Left lobe of liver (tissue), 2 donors: ENCODE measurements at regions not wholly inside any gene's neighbourhood (a gene's known extent, or its start where the extent isn't known, plus 50 kb on each side); places are given as distances from the start of the nearest gene placed in this dataset.
A peak's percentile ranks its signal among the peaks of the same experiment; 100 is the strongest.

Experiments
- ATAC-seq: fragments of 200-7000 bp; cut with Tn5 transposase; one replicate; pipeline ENCODE4 v1.9.1; 2020; ENCODE audit warnings: mild to moderate bottlenecking, moderate library complexity
- DNase-seq: peaks from one replicate; pipeline ENCODE4 v3.0.0-alpha.2; 2020; ENCODE audit warnings: low spot score
- donor health status: DM: no; HTN: no; CAD: no; lungs with moderate emphysema.
- donor health status: DM: no; HTN: yes; CAD: no.

DNA sequence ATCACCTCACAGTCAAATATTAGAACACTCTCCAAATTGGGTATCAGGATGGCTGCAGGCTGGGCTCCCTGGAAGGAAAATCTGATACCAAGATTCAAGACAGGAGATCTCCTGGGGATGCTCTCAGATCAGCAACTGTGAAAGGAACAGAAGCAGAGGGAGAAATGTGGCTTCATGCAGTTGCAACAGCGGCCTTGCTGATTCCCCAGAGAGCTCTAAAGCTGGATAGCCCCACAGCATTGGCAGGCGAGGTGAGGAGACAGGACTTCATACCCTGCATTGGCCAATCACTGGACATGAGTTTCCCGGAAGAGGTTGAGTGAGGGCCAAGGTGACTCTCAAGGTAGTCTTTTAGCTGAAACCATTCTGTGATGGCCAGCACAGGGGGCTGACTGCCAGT, 190.6 kb downstream of the PTPN20 start:
- DNase-seq = no peak
- ATAC-seq = no peak

DNA sequence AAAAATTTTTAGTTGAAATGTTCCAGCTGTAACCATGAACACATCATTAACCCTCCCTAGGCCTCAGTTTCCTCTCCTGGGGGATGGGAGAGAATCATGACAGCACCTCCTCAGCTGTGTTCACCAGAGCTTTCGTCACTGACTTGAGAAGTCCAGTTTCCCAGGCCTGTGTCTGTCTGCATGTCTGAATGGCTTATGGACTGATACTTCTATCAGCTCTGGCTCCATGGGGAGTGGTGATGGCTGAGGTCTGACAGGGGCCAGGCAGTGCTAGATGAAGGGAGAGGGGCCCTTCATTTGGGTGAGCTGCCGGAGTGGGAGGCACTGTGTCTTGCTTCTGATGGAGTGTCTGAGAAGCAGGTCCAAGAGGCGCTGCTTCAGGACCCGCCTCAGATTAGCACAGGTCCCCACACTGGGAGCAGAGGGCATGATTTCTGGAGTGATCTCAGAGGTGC, 192.9 kb downstream of the PTPN20 start:
- no peak for DNase-seq
- no peak for ATAC-seq

- DNase-seq (no peak), ATAC-seq (peak; percentile 50)
Observed at GRCh38 chr10:47104786-47105385, 193.7 kb downstream of the PTPN20 start.

- no peak for ATAC-seq
Observed at GRCh38 chr10:47107007-47107747, 192.8 kb upstream of the GDF10 start.

GRCh38 chr10:47109906-47110305, 190.1 kb upstream of the GDF10 start:
- no peak for ATAC-seq
- no peak for DNase-seq

More at GRCh38 chr10:47107007-47107747, 192.8 kb upstream of the GDF10 start:
- DNase-seq = no peak

DNA sequence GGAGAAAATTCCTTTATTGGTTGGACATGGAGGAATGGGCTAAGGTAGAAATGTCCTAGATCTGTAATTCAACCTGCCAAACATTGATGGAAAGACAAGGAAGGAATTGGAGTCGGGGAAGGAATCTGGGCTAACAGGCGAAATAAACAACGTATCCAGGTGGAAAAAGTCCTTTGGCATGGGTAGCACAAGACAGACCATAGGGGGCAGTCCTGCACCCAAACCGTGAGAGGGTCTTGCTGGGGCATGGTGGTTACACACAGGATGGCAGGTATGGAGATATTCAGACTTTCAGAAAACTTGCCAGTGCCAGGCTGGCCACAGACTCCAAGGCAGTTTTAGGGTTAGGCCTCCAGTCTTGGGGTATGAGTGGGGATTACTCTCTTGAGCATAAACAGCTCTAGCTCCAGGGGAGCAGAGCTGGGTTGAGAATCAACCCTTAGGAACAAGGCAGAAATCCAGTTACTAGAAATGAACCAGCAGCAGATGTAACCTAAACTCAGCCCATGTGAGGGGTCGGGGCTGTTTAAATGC, 188.6 kb upstream of the GDF10 start:
- DNase-seq (no peak), ATAC-seq (no peak)

DNA sequence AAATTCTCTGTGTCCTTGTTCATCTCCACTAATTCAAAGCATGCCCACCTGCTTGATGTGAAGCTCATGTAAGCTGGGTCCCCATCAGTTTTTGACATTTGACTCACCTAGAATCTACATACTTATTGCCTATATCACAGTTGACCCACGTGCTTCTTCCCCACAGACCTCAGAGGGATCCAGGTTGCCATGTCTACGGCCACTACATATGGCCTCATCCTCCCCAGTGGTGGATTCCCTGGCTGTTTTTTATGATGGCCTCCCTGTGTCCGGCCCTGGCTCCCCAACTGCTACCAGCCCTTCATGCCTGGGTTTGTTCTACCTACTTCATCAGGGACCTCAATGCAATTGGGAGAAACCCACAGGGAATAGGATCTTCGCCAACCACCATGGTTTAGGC, 187.4 kb upstream of the GDF10 start:
- ATAC-seq = no peak
- no peak for DNase-seq

GRCh38 chr10:47113907-47114500, 186.0 kb upstream of the GDF10 start:
- ATAC-seq (no peak), DNase-seq (no peak)

DNA sequence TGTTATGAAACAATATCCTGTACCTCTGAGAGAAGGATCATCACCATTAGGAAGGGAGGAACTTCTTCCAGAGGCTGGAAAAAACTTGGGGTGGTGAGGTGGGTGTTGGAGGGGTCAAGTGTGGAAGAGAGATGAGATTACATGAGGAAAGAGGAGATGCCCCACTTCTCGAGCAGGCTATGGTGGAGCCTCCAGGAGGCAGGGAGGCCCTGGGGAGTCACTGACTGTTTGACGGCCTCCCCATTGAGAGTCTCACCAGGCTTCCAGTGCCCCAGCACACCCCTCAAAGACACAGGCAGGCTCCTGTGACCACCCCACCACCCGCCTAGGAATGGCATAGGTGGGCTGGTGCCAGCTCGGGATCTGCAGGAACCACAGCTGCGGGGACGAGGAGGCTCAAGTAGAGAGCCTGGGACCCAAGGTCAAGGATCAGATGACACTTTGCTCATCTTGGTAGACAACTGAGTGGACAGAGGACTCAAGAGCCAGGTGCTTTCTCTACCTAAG, 185.3 kb upstream of the GDF10 start:
- ATAC-seq = no peak

GRCh38 chr10:47115322-47115721, 184.7 kb upstream of the GDF10 start:
- DNase-seq = no peak
- no peak for ATAC-seq

More for the DNA sequence above, 185.3 kb upstream of the GDF10 start:
- DNase-seq = no peak

GRCh38 chr10:47116445-47116844, 183.6 kb upstream of the GDF10 start:
- ATAC-seq (no peak), DNase-seq (peak; percentile 14)

DNA sequence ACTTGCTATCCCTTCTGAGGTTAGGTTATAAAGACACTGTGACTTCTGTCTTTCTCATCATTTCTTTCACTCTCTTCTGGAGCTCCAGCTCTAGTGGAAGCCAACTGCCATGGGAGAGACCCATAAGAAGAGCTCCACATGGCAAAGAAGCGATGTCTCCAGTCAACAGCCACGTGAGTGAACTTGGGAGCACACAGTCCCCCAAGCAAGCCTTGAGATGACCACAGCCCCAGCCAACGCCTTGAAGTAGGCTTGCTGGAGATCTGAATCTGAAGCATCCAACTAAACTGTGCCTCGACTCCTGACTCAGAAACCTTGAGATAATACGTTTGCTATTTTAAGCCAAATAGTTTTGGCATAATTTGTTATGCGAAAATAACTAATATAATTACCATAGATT, 181.7 kb upstream of the GDF10 start:
- ATAC-seq (no peak), DNase-seq (no peak)

DNA sequence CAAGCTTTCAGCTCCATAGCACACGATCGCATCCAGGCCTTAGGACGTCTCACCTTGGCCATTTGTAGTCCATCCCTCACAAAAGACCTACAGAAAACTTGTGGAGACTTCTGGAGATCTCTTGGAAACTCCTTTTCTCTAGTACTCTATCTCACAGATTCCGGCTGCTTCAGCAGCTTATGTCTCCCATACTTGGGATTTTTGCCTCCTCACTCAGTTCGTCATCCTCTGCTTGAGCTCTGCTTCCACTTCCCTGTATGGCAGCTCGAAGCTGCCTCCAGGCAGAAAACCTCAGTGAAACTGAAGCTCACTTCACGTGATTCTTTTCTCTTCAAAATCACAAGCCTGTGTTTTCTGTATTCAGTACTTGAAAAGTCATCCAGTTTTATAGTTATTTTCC, 178.7 kb upstream of the GDF10 start:
- no peak for DNase-seq
- no peak for ATAC-seq

- peak; percentile 29 for DNase-seq
- no peak for ATAC-seq
Observed at GRCh38 chr10:47123716-47124288, 176.2 kb upstream of the GDF10 start.

DNA sequence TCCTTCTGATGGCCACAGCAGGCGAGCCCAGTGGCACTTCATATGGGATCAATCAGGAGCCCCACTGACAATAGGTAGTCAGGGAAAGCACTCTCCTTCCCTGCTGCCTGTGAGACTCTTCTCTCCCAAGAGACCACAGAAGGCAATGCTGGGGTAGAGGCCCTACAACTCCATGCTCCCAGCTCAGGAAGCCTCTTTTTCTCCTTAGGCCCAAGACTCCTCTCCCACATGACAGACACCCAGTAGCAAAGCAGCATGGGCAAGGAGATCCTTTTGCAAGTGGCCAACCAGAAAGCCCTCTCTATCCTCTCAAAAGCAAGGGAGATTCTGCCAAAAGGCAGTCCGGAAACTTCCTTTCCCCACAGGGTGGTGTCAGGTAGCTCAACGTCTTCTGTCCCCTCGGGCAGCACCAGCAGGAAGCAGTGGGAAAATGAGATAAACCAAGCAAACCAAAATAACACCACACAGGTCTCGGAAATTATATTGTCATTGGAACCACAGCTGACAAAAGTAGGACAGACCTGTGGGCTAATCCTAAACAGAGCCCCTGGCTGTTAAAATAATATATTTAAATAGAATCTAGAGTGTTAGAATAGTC, 172.7 kb upstream of the GDF10 start:
- ATAC-seq = no peak
- no peak for DNase-seq

GRCh38 chr10:47130491-47130890, 169.5 kb upstream of the GDF10 start:
- ATAC-seq (no peak), DNase-seq (no peak)

DNA sequence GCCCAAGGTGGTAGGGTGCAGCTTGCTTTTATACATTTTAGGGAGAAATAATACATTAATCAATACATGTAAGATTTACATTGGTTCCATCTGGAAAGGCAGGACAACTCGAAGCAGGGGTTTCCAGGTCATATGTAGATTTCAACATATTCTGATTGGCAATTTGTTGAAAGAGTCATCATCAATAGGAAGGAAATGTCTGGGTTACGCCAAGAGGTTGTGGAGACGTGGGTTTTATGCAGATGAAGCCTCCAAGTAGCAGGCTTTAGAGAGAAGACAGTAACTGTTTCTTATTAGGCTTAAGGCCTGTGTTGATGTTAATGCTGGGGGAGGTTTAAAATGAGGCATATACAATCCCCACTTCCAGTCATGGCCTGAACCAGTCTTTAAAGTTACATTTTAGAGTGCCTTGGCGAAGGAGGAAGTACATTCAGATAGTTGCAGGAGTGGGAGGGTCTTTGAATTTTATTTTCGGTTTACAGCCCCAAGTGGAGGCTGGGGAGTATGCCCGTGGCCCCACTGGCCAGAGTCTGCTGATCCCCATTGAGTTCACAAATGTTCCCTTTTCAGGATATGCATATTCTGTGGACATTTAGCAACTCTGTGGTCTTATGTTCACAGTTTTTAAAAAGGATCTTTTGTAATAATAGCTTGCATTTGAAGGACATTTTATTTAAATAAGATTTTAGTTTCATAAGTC, 166.0 kb upstream of the GDF10 start:
- no peak for ATAC-seq

DNA sequence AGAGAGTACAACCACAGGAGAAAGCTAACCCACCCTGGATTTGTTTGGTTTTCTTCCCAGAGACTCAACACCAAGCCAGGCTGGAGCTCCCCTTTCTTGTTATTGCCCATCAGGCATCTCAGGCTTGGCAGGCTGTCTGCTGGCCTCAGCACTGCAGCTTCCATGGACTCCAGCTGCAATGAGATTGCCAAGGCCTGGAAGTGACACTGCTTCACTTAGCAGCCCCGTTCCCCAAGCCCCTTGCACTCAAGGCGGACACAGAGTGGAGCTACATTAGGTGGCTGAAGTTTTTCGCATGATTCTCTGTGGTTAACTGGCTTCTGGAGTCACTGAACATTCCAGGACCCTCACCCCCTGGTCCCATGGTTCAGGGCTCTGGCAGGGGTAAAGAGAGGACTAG, 163.1 kb upstream of the GDF10 start:
- ATAC-seq (no peak), DNase-seq (no peak)

More for the DNA sequence above, 166.0 kb upstream of the GDF10 start:
- no peak for DNase-seq

DNA sequence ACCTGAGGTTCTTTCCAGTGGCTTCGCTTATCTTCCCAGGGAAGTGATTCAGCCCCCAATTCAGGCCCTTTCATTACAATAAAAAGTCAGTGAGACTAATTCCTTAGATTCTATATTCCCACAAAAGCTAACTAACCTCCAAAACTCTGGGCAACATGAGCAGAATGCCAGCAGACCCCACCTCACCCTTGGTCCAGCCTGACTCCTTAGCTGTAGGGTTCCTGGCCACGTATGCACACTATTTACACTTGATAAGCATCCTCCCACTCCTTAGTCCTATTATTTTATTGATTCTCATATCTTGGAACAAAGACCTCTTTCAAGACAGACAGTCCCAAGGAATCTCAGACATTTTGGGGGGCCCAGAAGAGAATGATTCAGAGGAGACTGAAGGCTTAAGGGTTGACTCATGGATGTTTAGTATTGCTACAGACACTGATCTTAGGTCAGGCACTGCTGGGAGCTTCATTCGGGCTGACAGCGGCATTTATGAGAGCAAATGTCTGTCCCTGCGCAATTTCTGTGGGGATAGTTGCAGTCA, 162.6 kb upstream of the GDF10 start:
- ATAC-seq = no peak
- DNase-seq = no peak

GRCh38 chr10:47139121-47139520, 160.9 kb upstream of the GDF10 start:
- ATAC-seq = no peak
- DNase-seq = no peak
